HG02571 (cell line): ENCODE measurements at regions not wholly inside any gene's neighbourhood (a gene's known extent, or its start where the extent isn't known, plus 50 kb on each side); places are given as distances from the start of the nearest gene placed in this dataset.
"Not testable (repeated sequence)": the region's sequence is repeated elsewhere in the genome, so short reads cannot be mapped to it uniquely, and the experiment has no call there.

Source experiments
- ATAC-seq: cut with Tn5 transposase; IDR thresholded peaks from one replicate; pipeline ENCODE4 v1.9.1; 2021; ENCODE audit warnings: mild to moderate bottlenecking, moderate library complexity; ENCODE audit not compliant: unreplicated experiment

- no peak for ATAC-seq
Measured at GRCh38 chr14:84485036-84485435, 1044.9 kb upstream of the FLRT2 start.

GRCh38 chr14:84490081-84490480, 1039.9 kb upstream of the FLRT2 start:
- ATAC-seq, result no peak

DNA sequence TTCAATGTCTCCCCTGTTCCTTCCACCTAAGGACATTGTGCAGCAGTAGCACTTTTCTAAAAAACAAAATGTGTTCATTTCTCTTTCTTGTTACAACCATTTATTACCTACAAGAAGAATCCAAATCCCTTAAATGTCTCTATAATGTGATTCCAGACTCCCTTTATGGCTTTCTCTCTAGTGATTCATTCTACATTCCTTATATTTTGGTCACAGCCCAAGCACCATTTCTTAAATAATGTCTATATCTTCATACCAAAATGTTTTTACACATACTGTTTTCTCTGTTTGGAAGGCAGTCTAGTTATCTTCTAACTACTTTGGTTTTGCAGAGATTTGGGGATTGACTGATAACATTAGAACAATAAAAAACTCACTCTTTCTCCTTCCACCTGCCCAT, 1037.3 kb upstream of the FLRT2 start:
- ATAC-seq, result no peak

GRCh38 chr14:84493779-84494178, 1036.2 kb upstream of the FLRT2 start:
- no peak for ATAC-seq

- ATAC-seq, result no peak
Measured at GRCh38 chr14:84496677-84497076, 1033.3 kb upstream of the FLRT2 start.

DNA sequence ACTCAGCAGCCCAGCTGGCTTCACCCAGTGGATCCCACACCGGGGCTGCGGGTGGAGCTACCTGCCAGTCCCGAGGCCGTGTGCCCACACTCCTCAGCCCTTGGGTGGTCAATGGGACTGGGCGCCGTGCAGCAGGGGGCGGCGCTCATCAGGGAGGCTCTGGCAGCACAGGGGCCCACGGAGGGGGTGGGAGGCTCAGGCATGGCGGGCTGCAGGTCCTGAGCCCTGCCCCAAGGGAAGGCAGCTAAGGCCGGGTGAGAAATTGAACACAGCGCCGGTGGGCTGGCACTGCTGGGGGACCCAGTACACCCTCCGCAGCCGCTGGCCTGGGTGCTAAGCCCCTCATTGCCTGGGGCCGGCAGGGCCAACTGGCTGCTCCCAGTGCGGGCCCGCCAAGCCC, 1017.1 kb upstream of the FLRT2 start:
- ATAC-seq, result not testable (repeated sequence)

DNA sequence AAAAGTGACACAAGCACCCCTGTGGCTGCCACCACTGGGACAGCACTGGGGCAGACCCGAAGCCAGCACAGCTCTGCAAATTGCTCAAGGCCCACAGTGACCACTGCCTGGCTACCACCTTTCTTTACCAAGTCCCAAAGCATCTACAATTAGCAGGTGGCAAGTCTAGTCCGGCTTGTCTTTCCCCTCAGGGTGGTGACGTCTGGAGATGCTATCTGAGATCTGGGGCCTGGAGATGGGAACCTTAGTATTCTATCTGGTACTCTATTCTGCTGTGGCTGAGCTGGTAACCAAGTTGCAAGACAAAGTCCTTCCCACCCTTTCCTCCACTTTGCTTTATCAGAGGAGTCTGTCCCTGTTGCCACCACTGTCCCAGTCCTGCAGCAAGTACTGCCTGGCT, 1010.1 kb upstream of the FLRT2 start:
- no peak for ATAC-seq

- ATAC-seq, result no peak
Measured at GRCh38 chr14:84520711-84521338, 1009.1 kb upstream of the FLRT2 start.

- ATAC-seq, result no peak
Measured at GRCh38 chr14:84523746-84524145, 1006.2 kb upstream of the FLRT2 start.

GRCh38 chr14:84527706-84528105, 1002.2 kb upstream of the FLRT2 start:
- no peak for ATAC-seq

DNA sequence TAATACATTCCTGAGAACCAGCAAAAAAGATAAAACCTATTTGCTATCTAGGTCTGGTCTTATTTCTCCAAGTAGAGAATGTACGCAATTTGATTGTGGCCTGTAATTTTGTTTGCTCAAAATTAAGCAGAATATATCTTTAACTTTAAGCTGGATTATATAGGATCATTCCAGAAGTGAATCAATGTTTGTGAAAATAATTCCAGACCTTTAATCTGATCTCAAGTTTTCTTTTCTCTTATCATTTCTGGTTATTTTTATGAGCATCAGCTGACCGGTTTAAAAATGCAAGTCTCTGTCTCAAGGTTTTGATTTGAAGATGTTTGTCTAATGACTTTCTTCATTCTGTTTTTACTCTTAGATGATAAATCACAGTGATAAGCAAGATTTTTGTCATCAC, 997.9 kb upstream of the FLRT2 start:
- no peak for ATAC-seq

- no peak for ATAC-seq
Measured at GRCh38 chr14:84533181-84533725, 996.7 kb upstream of the FLRT2 start.

DNA sequence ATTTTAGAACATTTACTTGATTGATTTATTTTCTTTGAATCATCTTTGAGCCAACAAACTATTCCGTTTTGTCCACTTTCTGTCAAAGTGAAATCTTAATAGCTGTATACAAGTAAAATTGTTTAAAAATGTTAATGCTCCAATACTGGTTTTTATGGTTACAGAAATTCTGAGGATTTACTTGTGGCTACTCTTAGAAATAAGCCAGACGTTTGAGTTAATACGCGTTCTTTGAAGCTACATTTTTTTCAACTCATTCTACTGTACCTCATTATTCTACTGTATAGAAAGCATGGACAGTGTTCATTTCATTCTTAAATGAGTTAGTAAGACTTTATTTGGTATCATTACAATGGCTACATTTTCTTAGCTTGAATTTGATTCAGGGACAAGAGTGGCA, 996.2 kb upstream of the FLRT2 start:
- ATAC-seq, result no peak

DNA sequence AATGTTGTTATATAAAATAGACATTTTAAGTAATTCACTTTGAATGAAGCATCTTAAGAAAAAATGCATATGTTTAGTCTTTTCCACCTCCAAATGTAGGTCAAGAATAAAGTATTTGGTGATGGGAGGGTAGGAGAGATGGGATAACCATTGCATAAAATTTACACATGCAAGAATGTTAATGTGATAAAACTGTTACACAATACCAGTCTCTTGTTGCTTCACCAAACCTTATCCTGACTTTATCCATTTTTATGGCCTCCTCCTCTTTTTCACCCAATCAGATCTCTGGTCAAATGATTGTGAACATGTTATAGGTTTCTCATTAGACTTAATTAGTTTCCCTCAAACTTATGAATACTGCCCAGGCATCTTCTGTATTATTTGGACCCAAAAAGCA, 994.5 kb upstream of the FLRT2 start:
- ATAC-seq, result no peak

GRCh38 chr14:84535976-84536375, 994.0 kb upstream of the FLRT2 start:
- ATAC-seq, result no peak

GRCh38 chr14:84541018-84541417, 988.9 kb upstream of the FLRT2 start:
- ATAC-seq, result no peak

- no peak for ATAC-seq
Measured at GRCh38 chr14:84543859-84544258, 986.1 kb upstream of the FLRT2 start.

DNA sequence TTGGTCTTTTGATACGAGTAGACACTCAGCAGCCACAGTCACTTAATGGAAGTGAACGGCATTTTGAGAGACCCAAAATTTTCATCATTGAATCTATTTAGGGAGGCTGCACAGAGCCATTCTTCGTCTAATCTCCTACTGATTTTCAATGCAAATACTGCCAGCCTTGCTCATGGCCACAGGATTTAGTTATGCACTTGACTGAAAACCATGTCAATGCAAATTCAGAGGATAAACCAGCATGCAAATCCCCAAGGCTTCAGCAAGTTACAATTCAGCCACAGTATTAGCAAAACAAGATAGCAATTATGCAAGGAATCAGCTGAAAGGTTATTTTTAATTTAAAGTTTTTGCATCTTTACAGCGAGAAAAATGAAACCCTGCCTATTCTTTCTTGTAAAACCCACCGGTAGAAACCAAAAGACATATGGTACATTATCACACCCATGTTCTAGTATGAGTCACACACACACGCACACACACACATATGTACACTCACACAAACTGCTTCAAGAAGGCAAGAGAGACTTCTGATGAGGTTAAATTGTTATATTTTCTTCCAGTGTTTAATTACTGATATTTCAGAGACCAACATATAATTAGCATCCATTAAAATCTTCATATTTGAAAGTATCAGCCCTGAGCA, 985.3 kb upstream of the FLRT2 start:
- ATAC-seq, result no peak

GRCh38 chr14:84546236-84546635, 983.7 kb upstream of the FLRT2 start:
- no peak for ATAC-seq

GRCh38 chr14:84554136-84554535, 975.8 kb upstream of the FLRT2 start:
- ATAC-seq, result no peak

- no peak for ATAC-seq
Measured at GRCh38 chr14:84555493-84555892, 974.5 kb upstream of the FLRT2 start.

DNA sequence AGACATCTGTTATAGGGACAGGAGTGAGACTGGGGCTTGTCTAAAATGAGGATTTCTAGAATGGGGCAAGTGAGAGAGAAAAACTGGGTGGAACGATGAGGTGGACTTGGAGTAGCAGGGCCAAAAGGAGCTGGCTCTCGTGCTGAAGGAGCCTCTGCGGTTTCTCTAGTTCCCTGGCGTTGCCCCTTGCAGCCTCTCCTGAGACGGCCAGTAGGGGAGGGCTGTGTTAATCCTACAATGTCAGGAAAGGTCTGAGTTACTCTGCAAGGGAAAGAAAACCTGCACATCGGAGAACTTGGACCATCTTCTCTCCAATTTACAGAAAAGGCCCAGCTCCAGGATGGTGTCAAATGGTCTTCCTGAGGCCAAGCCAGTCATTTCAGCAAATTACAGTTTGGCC, 963.8 kb upstream of the FLRT2 start:
- ATAC-seq, result no peak

DNA sequence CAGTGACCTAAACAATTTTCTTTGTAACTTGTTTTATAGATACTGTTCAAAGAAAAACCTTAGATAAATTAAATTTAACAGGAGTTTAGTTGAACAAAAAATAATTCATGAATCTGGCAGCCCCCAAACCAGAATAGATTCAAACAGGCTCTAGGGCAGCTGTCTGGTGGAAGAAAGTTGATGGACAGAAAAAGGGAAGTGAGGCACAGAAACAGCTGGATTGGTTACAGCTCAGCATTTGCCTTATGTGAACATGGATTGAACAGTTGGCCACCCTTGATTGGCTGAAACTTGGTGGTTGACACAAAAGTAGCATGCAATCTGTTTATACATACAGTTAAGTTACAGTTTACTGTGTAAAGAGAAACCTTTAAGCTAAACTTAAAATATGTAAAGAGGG, 954.3 kb upstream of the FLRT2 start:
- ATAC-seq, result no peak
